ENCODE measurements at regions not wholly inside any gene's neighbourhood (a gene's known extent, or its start where the extent isn't known, plus 50 kb on each side); places are given as distances from the start of the nearest gene placed in this dataset.

- no peak for DNase-seq (ENCODE audit: low read depth in 2 of 2)
- TF ChIP-seq CTCF (IDR thresholded peaks at IDR 0.05; ENCODE audit: low read depth, low read length): no peak
- H3K4me3 ChIP-seq (replicated peaks in 1 of 2; ENCODE audit: low read depth in 2 of 2, low read length in 2 of 2): no peak overlapping the region
These were observed 569.2 kb upstream of the RGMA start for GRCh38 chr15:93658026-93658816.

GRCh38 chr15:93656041-93656440 lies 567.0 kb upstream of the RGMA start:
- DNase-seq (ENCODE audit: low read depth in 2 of 2): no peak
- no peak for TF ChIP-seq CTCF (IDR thresholded peaks at IDR 0.05; ENCODE audit: low read depth, low read length)
- no peak overlapping the region for H3K4me3 ChIP-seq (replicated peaks in 1 of 2; ENCODE audit: low read depth in 2 of 2, low read length in 2 of 2)

GRCh38 chr15:93649691-93650235 lies 560.8 kb upstream of the RGMA start:
- DNase-seq (ENCODE audit: low read depth in 2 of 2): no peak
- TF ChIP-seq CTCF (IDR thresholded peaks at IDR 0.05; ENCODE audit: low read depth, low read length): no peak
- H3K4me3 ChIP-seq (replicated peaks in 1 of 2; ENCODE audit: low read depth in 2 of 2, low read length in 2 of 2): no peak overlapping the region

GRCh38 chr15:93646193-93646592 lies 557.2 kb upstream of the RGMA start:
- no peak for DNase-seq (ENCODE audit: low read depth in 2 of 2)
- TF ChIP-seq CTCF (IDR thresholded peaks at IDR 0.05; ENCODE audit: low read depth, low read length): no peak
- H3K4me3 ChIP-seq (replicated peaks in 1 of 2; ENCODE audit: low read depth in 2 of 2, low read length in 2 of 2): no peak overlapping the region

- DNase-seq (ENCODE audit: low read depth in 2 of 2): no peak
- no peak overlapping the region for H3K4me3 ChIP-seq (replicated peaks in 1 of 2; ENCODE audit: low read depth in 2 of 2, low read length in 2 of 2)
- TF ChIP-seq CTCF (IDR thresholded peaks at IDR 0.05; ENCODE audit: low read depth, low read length): no peak
These were observed 556.6 kb upstream of the RGMA start for GRCh38 chr15:93645594-93645993.

GRCh38 chr15:93644595-93644994 lies 555.6 kb upstream of the RGMA start:
- no peak overlapping the region for H3K4me3 ChIP-seq (replicated peaks in 1 of 2; ENCODE audit: low read depth in 2 of 2, low read length in 2 of 2)
- no peak for DNase-seq (ENCODE audit: low read depth in 2 of 2)
- TF ChIP-seq CTCF (IDR thresholded peaks at IDR 0.05; ENCODE audit: low read depth, low read length): no peak

All from cardiac fibroblast (primary cell).